CD4-positive, alpha-beta T cell (primary cell): ENCODE measurements at regions not wholly inside any gene's neighbourhood (a gene's known extent, or its start where the extent isn't known, plus 50 kb on each side); places are given as distances from the start of the nearest gene placed in this dataset.

ENCODE experiments used
- ATAC-seq: fragments of 200-7000 bp; cut with Tn5 transposase; one replicate; pipeline ENCODE4 v1.10.0; 2022; ENCODE audit warnings: mild to moderate bottlenecking; ENCODE audit not compliant: poor library complexity
- CTCF ChIA-PET: fragments of 350-600 bp; sonication (Branson Sonifier 250); formaldehyde crosslinking; loops from one replicate; lab custom pipeline; 2021; ENCODE audit warnings: antibody characterized with exemption, inconsistent platforms; lab: Charles Lee
- POLR2A ChIA-PET: fragments of 350-600 bp; sonication (Branson Sonifier 250); formaldehyde crosslinking; loops from one replicate; lab custom pipeline; 2021; ENCODE audit warnings: antibody characterized with exemption, inconsistent platforms; lab: Charles Lee
- DNase-seq, 14 experiments: peaks; one replicate each; pipeline ENCODE4 v3.0.0-alpha.2; 2013 to 2020; ENCODE audit warnings: mixed read lengths in 2 of 14
- H3K27ac ChIP-seq, 2 donors: one replicate each; pipeline versions ENCODE4 v1.5.1 to v1.7.0; 2013; ENCODE audit warnings: low read length in 2 of 2, low read depth in 1 of 2, mild to moderate bottlenecking in 1 of 2
- H3K27me3 ChIP-seq, 2 experiments: 1 replicate in 1 of 2; 2 replicates in 1 of 2; pipeline versions ENCODE4 v1.6.1 to v1.7.0; 2013; ENCODE audit warnings: low read length in 2 of 2, control low read depth in 1 of 2, mild to moderate bottlenecking in 1 of 2, moderate library complexity in 1 of 2; ENCODE audit not compliant: insufficient read depth in 2 of 2, control insufficient read depth in 1 of 2
- H3K36me3 ChIP-seq: one replicate; pipeline ENCODE4 v1.6.1; 2013; ENCODE audit warnings: low read length, control low read depth; ENCODE audit not compliant: insufficient read depth
- H3K4me1 ChIP-seq: one replicate; pipeline ENCODE4 v1.6.1; 2013; ENCODE audit warnings: low read length, control low read depth; ENCODE audit not compliant: insufficient read depth
- H3K4me3 ChIP-seq: one replicate; pipeline ENCODE4 v1.5.1; 2013; ENCODE audit warnings: mild to moderate bottlenecking, low read length, moderate library complexity
- H3K9me3 ChIP-seq, 2 experiments: 1 replicate in 1 of 2; 2 replicates in 1 of 2; pipeline versions ENCODE4 v1.6.1 to v1.7.0; 2013; ENCODE audit warnings: low read length in 2 of 2, mild to moderate bottlenecking in 2 of 2, control low read depth in 1 of 2, moderate library complexity in 1 of 2; ENCODE audit not compliant: control insufficient read depth in 1 of 2, insufficient read depth in 1 of 2
- H3K27ac Mint-ChIP-seq: one replicate; pipeline ENCODE4 v1.8.0; 2020; ENCODE audit warnings: mixed read lengths
- H3K27me3 Mint-ChIP-seq: one replicate; pipeline ENCODE4 v1.8.0; 2021; ENCODE audit warnings: mixed read lengths
- H3K36me3 Mint-ChIP-seq: one replicate; pipeline ENCODE4 v1.8.0; 2021; ENCODE audit warnings: low read depth, mixed read lengths
- H3K4me1 Mint-ChIP-seq: one replicate; pipeline ENCODE4 v1.8.0; 2021; ENCODE audit warnings: low read depth, mixed read lengths
- H3K4me3 Mint-ChIP-seq: one replicate; pipeline ENCODE4 v1.8.0; 2020; ENCODE audit warnings: mild to moderate bottlenecking, mixed read lengths
- H3K9me3 Mint-ChIP-seq: one replicate; pipeline ENCODE4 v1.8.0; 2020; ENCODE audit warnings: mixed read lengths
- CTCF ChIP-seq: fragments of 200-600 bp; IDR thresholded peaks from one replicate; pipeline ENCODE4 v1.8.0; 2022; ENCODE audit warnings: antibody characterized with exemption, mild to moderate bottlenecking
- intact Hi-C, 2 experiments: fragments of 100-400 bp; cut with DNase I in 1 of 2; cut with micrococcal nuclease in 1 of 2; formaldehyde crosslinking; loops; one replicate each; pipeline versions ENCODE4 v1.15.1 to v1.9.0; 2023 to 2025; cut with DNase I, micrococcal nuclease

- H3K4me3 Mint-ChIP-seq = no peak overlapping the region
- CTCF ChIA-PET = no interaction called here
- ATAC-seq = no peak
- no peak overlapping the region for H3K4me3 ChIP-seq
- no peak overlapping the region for H3K27ac ChIP-seq
- H3K27ac Mint-ChIP-seq = no peak overlapping the region
- peaks cover 12% of the 10 kb centered on the region for H3K27me3 Mint-ChIP-seq
- no peaks in the 10 kb centered on the region for H3K27me3 ChIP-seq
- POLR2A ChIA-PET = no interaction called here
- H3K36me3 Mint-ChIP-seq = no peaks in the 10 kb centered on the region
- H3K4me1 ChIP-seq = no peaks in the 10 kb centered on the region
- no peaks in the 10 kb centered on the region for H3K9me3 ChIP-seq
- H3K9me3 Mint-ChIP-seq = no peaks in the 10 kb centered on the region
- no peaks in the 10 kb centered on the region for H3K4me1 Mint-ChIP-seq
- H3K36me3 ChIP-seq = no peaks in the 10 kb centered on the region
- intact Hi-C loops = no loop called here
- no peak for DNase-seq
- TF ChIP-seq CTCF = no peak
These were observed 201.5 kb downstream of the SP3 start for GRCh38 chr2:173763641-173764040.

GRCh38 chr2:173764094-173764493 is 201.1 kb downstream of the SP3 start:
- no peaks in the 10 kb centered on the region for H3K27me3 ChIP-seq
- Mint-ChIP-seq H3K4me1 (no peaks in the 10 kb centered on the region), H3K4me3 (no peak overlapping the region), H3K27ac (no peak overlapping the region), H3K9me3 (no peaks in the 10 kb centered on the region), H3K36me3 (no peaks in the 10 kb centered on the region), H3K27me3 (peaks cover 16% of the 10 kb centered on the region)
- intact Hi-C loops = no loop called here
- POLR2A ChIA-PET = no interaction called here
- no peak for DNase-seq
- H3K4me1 ChIP-seq = no peaks in the 10 kb centered on the region
- ATAC-seq = no peak
- TF ChIP-seq CTCF = no peak
- no peaks in the 10 kb centered on the region for H3K9me3 ChIP-seq
- H3K27ac ChIP-seq = no peak overlapping the region
- CTCF ChIA-PET = no interaction called here
- H3K36me3 ChIP-seq = no peaks in the 10 kb centered on the region
- H3K4me3 ChIP-seq = no peak overlapping the region

- Histone ChIP-seq H3K4me3 (no peak overlapping the region), H3K4me1 (no peaks in the 10 kb centered on the region), H3K27ac (no peak overlapping the region), H3K9me3 (no peaks in the 10 kb centered on the region), H3K36me3 (no peaks in the 10 kb centered on the region), H3K27me3 (peaks cover 0 to 4% of the 10 kb centered on the region in 2 experiments)
- no peak for TF ChIP-seq CTCF
- ATAC-seq = no peak
- POLR2A ChIA-PET = no interaction called here
- DNase-seq = no peak
- H3K9me3 Mint-ChIP-seq = no peaks in the 10 kb centered on the region
- CTCF ChIA-PET = no interaction called here
- intact Hi-C loops = no loop called here
- H3K27me3 Mint-ChIP-seq = peaks cover 32% of the 10 kb centered on the region
- no peaks in the 10 kb centered on the region for H3K4me1 Mint-ChIP-seq
- H3K4me3 Mint-ChIP-seq = no peak overlapping the region
- no peak overlapping the region for H3K27ac Mint-ChIP-seq
- H3K36me3 Mint-ChIP-seq = no peaks in the 10 kb centered on the region
These were observed 198.5 kb downstream of the SP3 start for GRCh38 chr2:173766537-173767289.
